ENCODE measurements at regions not wholly inside any gene's neighbourhood (a gene's known extent, or its start where the extent isn't known, plus 50 kb on each side); places are given as distances from the start of the nearest gene placed in this dataset.
A peak's percentile ranks its signal among the peaks of the same experiment; 100 is the strongest.

DNA sequence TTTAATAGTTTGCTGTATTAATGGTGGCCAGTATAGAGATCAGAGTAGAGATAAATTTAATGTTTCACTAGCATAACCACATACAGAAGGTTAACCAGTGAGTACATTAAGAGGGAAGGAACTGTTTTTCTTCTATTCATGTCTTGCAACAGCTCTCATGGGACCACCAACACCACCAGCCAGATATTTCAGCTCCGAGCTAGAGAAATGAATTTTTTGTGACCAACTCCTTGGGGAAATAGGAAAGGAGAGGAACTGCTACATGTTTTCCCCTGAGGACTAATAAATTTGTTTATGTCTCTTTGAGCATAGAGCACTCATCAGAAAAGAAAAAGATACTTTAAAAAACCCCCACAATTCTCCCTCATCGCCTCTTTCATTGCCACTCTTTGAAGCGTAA lies 247.5 kb downstream of the MBNL1 start:
- intact Hi-C loops (cut with DNase I), result no loop called here
- no peak for DNase-seq

DNA sequence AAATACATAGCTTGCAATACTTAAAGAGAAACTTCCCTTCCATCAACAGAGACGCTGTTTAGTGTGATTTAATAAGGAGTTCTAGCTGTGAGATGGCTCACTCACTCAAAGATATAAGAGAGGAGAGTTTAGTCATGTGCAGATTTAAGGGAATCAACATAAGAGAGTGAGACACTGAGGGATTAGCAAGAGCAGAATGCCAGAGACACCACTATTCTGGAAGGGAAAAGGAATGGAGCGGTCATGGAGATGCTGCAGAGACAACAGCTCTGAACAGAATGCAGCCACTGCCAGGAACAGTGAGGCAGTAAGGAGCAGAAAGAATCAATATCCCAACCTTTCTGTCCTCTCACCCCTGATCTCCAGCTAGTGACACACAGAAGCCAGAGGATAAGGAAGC lies 248.8 kb downstream of the MBNL1 start:
- no peak for DNase-seq
- intact Hi-C loops (cut with DNase I), result no loop called here

DNA sequence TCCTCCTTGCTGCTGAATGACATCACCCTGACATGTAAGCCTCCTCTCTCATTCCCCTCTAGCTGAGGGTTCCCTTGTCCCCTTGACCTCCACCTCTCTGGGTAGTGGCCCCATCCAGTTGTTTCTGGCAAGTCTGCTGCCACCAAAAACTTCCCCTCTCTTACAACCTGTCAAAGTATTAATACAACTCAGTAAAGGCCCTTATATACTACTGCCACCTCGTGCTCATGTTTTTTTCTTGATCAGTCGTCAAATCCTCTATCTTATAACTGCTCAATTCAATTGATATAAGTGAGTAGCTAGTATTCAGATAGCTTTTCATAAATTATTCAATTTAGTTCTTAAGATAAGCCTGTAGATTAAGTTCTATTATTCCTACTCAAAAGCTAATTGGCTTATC lies 249.6 kb downstream of the MBNL1 start:
- intact Hi-C loops (cut with DNase I), result no loop called here
- DNase-seq, result no peak

DNA sequence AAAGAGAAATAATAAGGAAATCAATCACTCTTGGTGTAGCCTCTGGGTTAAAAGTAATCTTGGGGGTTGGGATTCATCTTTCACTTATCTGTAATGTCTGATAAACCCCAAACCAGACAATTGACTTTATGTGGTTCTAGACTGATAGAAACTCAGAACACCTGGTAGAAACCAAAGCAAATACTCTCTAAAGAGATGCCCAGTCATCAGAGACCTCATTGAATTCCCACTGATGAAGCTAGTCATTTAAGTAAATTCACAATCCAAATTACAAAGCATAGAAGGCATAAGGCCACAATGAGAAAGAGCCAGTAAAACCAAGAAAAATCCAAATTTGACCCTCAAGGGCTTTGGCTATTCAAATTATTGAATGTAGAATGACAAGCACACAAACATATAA lies 250.6 kb downstream of the MBNL1 start:
- intact Hi-C loops (cut with DNase I), result no loop called here
- no peak for DNase-seq

DNA sequence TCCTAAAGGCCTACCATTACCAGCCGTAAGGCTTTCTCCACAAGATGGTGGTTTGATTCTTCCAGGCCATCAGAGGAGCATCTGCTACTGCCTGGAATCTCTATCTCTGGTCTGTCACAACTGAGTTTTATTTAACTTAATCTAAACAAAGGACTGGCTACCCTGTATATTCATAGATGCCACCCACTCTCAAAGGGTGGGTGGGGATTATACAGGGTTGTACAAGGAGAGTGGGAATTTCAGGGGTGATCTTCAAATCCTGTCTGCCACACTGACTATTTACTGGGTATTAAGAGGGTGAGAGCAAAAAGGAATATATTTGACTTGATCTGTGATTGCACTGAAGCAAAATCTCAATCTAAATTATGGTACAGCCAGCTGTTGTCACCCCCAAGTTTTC lies 253.3 kb downstream of the MBNL1 start:
- intact Hi-C loops (cut with DNase I), result loop anchor here (5.0 kb wide), 1 partner anchor 50 kb away; no protein-coding TSS in a partner anchor
- no peak for DNase-seq

DNA sequence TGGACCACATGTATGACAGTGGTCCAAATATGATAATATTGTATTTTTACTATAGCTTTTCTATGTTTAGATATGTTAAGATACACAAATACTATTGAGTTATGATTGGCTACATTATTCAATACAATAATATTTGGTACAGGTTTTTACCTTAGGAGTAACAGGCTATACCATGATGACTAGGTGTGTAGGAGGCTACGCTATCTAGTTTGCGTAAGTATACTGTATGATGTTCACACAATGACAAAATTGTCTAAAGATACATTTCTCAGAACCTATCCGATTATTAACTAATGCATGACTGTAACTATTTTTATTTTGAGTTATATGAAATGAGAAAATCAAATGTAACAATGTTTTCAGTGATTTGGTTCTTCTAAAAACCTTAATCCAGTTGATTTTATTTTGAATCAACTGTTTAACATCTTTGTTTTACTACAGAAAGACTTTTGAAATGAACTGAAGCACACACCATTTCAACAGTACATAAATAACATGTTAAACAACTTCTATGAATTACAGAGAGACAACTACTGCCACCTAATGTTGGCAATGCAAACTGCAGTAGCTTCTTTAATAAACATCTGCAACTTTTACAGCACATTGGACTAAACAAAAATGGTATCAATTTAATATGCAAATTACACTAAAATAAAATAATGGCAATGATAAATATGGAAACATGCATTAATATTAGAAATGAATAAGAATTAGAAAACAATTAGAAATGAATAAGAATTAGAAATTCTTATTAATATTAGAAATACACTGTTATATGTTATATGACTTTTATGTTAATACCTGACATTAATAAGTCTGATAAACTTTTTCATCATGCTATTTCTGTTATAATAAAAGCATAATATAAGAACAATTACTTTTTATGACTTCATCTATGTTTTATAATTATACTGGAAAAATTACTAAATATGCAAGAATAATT lies 255.7 kb downstream of the MBNL1 start:
- DNase-seq, result peak in 26 of 42 donors; percentile 3 to 86 (median 49)

DNA sequence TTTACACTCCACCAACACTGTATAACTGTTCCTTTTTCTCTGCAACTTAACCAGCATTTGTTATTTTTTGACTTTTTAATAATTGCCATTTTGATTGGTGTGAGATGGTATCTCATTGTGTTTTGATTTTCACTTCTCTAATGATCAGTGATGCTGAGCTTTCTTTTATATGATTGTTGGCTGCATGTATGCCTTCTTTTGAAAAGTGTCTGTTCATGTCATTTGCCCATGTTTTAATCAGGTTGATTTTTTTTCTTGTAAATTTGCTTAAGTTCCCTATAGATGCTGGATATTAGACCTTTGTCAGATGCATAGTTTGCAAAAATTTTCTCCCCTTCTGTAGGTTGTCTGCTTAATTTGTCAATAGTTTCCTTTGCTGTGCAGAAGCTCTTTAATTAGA lies 263.0 kb downstream of the MBNL1 start:
- intact Hi-C loops (cut with DNase I), result no loop called here
- no peak for DNase-seq

More for the DNA sequence above, 255.7 kb downstream of the MBNL1 start:
- intact Hi-C loops (cut with DNase I), result loop anchor here (5.0 kb wide), 1 partner anchor 52 kb away; no protein-coding TSS in a partner anchor

DNA sequence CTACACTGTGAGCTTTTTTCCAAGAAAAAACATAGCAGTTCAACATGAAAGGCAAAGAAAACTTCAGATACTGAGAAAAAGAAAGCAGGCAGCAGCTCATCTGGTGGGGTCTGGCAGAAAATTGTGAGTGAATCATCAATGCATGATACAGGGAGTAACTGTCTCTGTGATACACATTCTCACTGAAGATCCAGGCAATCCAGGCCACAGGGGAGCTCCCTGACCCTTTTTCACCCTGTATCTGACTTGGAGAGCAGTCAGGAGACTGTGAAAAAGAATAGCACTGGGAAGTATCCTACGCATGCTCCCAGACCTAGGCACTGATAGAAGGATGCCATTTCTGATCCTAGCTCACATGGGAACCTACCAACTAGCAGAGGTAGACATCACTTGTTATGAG lies 269.8 kb downstream of the MBNL1 start:
- intact Hi-C loops (cut with DNase I), result no loop called here
- no peak for DNase-seq

DNA sequence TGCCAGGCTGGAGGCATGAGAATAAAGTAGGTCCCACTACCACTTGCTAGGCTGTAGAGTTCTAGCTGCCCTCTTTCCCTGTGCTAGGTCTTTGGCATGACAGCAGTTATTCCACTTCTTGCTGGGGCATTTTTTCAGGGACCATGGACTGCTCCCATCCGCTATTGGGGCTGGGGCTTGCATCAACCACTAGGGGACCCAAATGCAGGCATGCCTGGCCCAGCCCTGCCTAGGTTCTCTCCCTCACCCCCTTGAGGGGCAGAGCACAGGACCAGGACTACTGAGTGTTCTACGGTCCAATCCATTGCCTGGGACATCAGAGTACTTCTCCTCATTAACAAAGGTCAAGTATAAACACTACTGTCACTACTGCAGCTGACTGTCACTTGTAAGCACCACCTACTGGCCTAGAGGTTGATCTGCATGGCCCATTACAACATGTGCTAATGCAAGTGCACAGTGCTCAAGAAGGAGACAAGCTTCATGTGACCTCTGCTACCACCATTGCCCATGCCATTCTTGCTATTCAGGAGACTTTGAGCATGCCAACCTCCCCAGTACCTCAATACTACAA lies 270.5 kb downstream of the MBNL1 start:
- intact Hi-C loops (cut with DNase I), result no loop called here
- no peak for DNase-seq

DNA sequence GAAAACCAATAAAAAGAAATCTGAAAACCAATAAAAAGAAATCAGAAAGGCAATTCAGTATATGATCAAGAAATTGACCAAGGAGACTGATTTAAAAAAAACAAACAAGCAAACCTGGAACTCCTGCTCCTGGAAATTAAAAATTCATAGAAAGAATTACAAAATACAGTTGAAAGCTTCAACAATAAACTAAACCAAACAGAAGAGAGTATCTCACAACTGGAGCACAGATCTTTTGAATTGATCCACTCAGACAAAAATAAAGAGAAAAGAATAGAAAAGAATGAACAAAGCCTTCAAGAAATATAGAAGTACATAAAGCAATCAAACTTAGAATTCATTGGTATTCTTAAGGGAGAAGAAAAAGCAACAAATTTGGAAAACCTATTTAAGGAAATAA lies 271.4 kb downstream of the MBNL1 start:
- intact Hi-C loops (cut with DNase I), result no loop called here
- no peak for DNase-seq

DNA sequence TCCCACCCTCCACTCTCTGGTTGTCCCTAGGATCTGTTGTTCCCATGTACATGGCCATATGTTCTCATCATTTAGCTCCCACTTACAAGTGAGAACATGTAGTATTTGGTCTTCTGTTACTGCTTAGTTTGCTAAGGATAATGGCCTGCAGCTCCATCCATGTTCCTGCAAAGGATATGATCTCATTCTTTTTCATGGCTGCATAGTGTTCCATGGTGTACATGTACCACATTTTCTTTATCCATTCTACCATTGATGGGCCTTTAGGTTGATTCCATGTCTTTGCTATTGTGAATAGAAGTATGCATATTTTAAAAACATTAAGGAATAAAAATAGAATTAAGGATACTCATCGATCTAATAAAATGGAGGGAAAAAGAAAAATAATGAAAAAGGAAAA lies 278.4 kb downstream of the MBNL1 start:
- intact Hi-C loops (cut with DNase I), result no loop called here

DNA sequence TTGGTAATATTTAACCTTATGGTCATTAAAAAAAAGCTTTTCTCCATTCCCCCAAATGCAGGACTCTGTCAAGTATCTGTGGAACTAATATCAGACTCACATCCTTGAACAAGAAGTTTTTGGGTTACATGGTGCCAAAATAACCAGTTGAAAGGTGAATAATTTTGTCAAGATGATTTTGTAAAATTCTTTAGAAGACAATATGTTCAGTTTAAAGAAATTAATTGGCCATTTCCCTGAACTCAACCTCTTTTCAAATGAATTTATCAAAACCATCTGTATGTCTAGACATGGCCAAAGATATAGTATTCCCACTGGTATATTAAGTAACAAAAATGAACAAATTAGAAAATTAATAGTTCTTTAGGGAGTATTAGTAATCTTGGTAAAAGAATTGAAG lies 280.5 kb downstream of the MBNL1 start:
- DNase-seq, result no peak
- intact Hi-C loops (cut with DNase I), result no loop called here

More for the DNA sequence above, 278.4 kb downstream of the MBNL1 start:
- no peak for DNase-seq

DNA sequence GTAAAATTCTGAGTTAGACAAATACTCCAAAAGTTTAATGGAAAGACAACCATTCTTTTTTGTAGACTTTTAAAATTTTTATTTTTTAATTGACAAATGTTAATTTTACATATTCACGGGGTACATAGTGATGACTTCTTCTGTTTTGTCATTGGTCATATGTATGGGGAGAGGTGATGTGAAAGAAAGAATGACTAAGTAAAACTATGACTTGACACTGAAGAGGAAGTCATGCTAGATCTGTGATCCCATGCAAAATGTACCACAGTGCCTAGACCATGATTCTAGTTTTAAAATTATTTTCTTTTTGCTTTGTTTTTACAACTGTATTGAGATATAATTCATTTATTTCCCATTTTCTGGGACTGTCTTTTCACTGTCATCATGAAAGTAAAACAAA lies 281.6 kb downstream of the MBNL1 start:
- intact Hi-C loops (cut with DNase I), result no loop called here
- DNase-seq, result no peak

DNA sequence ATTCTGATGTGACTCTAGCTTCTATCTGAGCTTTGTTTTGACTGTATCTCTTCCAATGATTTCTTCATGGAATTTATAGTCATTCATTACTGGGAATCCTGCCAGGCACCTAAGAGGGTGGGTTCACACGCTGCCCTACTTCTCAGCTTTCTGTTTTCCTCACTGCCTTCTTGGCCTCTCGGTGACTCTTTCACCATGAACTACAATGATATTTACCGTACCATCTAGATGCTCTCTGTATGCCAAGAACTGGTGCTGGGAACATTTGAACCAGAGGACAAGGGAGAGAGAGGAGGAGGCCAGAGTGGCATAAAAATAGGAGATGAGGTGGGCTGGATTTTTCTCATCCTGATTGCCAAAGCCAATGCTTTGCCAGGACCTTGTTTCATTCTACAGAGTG lies 280.0 kb upstream of the P2RY1 start:
- DNase-seq, result no peak
- intact Hi-C loops (cut with DNase I), result no loop called here

DNA sequence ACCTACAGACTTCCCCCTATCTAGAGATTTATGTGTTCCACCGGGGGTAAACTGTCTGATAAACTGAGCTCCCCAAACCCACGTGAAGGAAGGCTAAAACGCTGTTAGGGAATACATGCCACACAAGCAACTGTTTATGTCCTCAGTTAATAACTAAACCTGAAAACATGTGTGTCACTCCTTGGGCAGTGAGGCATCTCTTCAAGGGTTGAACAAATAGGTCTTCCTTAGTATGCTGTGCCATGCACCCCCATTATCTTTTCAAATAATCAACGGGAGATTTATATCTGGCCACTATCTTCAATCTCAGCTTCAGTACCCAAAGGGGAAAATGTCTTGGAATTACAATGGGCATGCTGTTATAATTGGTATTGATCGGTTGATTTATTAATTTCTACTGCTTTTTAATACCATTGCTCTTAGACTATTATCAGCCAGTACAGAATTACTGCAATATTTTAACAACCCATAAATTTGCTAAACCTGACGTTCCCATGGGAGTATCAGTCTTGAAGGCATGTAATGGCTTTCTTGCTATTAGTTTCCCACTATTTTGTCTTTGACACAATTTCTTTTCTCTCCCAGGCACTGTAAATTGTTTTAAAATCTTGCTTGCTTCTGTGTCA lies 279.2 kb upstream of the P2RY1 start:
- intact Hi-C loops (cut with DNase I), result no loop called here

DNA sequence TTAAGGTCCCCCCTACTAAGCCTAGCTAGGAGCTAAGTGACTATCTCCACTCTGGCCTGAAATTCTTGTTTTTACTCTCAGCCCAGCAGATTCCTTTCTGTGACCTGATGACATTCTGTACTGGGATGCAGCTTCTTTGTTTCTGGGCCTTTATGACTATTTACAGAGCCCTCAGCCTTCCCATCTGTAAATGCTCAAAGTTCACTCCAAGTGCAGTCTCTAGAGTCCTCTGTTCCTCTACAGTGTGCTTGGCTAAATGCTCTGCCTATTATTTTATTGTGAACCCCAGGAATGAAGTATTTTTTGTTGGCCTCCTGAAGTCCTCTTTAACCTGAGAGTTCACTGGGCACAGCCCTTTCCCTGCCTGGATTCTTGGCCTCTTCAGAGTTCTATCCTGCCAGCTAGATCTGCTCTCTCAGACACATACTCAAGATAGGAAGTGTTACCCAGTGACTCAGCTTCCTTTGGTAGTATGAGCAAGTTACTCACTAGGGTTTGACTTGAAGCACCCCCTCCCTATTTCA lies 278.1 kb upstream of the P2RY1 start:
- no peak for DNase-seq
- intact Hi-C loops (cut with DNase I), result no loop called here

More for the DNA sequence above, 279.2 kb upstream of the P2RY1 start:
- DNase-seq, result no peak

DNA sequence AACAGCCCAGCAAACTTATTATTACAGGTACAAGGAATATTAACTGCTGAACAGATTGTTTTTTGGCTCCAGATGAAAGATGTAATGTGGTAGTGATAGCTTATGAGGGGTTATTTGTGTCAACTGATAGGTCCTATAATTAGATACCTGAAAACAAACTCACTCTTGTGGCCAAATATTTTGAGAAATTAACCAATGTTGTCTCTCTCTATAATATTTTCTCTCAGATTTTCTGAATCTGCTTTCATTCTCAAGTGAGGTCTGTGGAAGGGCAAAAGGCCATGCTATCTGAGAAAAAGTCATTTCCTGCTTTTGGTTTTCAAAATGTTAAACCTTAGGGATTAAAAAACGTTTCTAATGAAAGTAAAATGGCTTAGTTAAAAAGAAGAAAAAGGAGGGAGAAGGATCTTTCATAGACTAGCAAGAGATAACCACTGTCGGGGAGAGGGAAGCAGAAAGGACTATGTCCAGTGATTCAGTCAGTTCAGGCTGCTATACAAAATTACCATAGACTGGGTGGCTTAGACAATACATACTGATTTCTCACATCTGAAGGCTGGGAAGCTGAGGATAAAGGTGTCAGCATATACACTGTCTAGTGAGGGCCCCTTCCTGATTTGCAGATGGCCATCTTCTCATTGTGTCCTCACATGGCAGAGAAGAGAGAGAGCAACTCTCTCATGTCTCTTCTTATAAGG lies 277.5 kb upstream of the P2RY1 start:
- intact Hi-C loops (cut with DNase I), result no loop called here
- no peak for DNase-seq

DNA sequence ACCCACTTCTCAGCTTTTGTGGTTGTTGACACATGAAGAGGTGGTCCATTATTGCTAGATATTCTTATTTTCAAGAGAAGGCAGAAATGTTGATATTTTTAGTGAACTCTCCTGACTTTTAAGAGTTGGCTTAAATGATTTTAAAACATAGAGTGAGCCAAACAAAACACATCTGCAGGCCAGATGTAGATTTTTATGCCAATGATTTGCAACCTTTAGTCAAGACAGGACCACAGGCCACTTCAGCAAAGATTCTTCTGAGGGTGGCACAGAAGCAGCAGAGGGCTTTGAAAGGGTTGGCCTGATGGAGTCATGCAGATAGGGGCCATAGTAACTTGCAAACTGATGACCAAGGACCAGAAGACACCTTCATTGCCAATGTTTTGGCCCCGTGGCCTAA lies 276.5 kb upstream of the P2RY1 start:
- intact Hi-C loops (cut with DNase I), result no loop called here
- DNase-seq, result no peak

DNA sequence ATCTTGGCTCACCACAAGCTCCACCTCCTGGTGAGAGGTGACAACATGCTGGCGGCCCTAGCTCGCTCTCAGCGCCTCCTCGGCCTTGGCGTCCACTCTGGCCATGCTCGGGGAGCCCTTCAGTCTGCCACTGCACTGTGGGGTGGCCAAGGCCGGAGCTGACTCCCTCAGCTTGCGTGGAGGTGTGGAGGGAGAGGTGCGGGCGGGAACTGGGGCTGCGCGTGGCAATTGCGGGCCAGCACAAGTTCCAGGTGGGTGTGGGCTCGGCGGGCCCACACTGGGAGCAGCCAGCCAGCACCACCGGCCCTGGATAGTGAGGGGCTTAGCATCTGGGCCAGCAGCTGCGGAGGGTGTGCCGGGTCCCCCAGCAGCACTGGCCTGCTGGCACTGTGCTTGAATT lies 275.7 kb upstream of the P2RY1 start:
- DNase-seq, result no peak
- intact Hi-C loops (cut with DNase I), result no loop called here
